DOHH2 (cell line): ENCODE measurements at regions not wholly inside any gene's neighbourhood (a gene's known extent, or its start where the extent isn't known, plus 50 kb on each side); places are given as distances from the start of the nearest gene placed in this dataset.

ENCODE experiments used
- H3F3A ChIP-seq: fragments of 200-600 bp; sonication (generic), shearing (Covaris generic); 2 replicates; pipeline ENCODE4 v1.6.0; 2016; ENCODE audit warnings: antibody characterized with exemption, mild to moderate bottlenecking; ENCODE audit not compliant: control insufficient read depth, insufficient read depth
- H3K27ac ChIP-seq: fragments of 200-600 bp; sonication (generic); 2 replicates; pipeline ENCODE4 v1.5.1; 2014; ENCODE audit warnings: low read depth, mild to moderate bottlenecking, low read length, moderate library complexity
- H3K27me3 ChIP-seq: fragments of 200-600 bp; sonication (generic); 2 replicates; pipeline ENCODE4 v1.6.1; 2014; ENCODE audit warnings: mild to moderate bottlenecking, low read length, mixed read lengths; ENCODE audit not compliant: control insufficient read depth
- H3K36me3 ChIP-seq: fragments of 200-600 bp; sonication (generic); 2 replicates; pipeline ENCODE4 v1.6.1; 2014; ENCODE audit warnings: mild to moderate bottlenecking, low read length, moderate library complexity, mixed read lengths; ENCODE audit not compliant: control insufficient read depth
- H3K4me1 ChIP-seq: fragments of 200-600 bp; sonication (generic); 2 replicates; pipeline ENCODE4 v1.6.1; 2014; ENCODE audit warnings: mild to moderate bottlenecking, low read length, mixed read lengths; ENCODE audit not compliant: control insufficient read depth
- H3K4me2 ChIP-seq: fragments of 200-600 bp; sonication (generic); 2 replicates; pipeline ENCODE4 v1.6.0; 2014; ENCODE audit warnings: mild to moderate bottlenecking, low read length, moderate library complexity
- H3K4me3 ChIP-seq: fragments of 200-600 bp; sonication (generic); 2 replicates; pipeline ENCODE4 v1.5.1; 2014; ENCODE audit warnings: mild to moderate bottlenecking, low read length, mixed read lengths
- H3K79me2 ChIP-seq: fragments of 200-600 bp; sonication (generic); 2 replicates; pipeline ENCODE4 v1.6.1; 2014; ENCODE audit warnings: mild to moderate bottlenecking, low read length, mixed read lengths; ENCODE audit not compliant: control insufficient read depth
- H3K9me2 ChIP-seq: fragments of 200-600 bp; sonication (generic); replicated peaks from 2 replicates; pipeline ENCODE4 v1.6.1; 2014; ENCODE audit warnings: mild to moderate bottlenecking, low read length, mixed read lengths; ENCODE audit not compliant: control insufficient read depth
- H3K9me3 ChIP-seq: fragments of 200-600 bp; sonication (generic); 2 replicates; pipeline ENCODE4 v1.6.1; 2014; ENCODE audit warnings: antibody characterized with exemption, low read length, mixed read lengths; ENCODE audit not compliant: control insufficient read depth, insufficient read depth
- H4K20me1 ChIP-seq: fragments of 200-600 bp; sonication (generic); 2 replicates; pipeline ENCODE4 v1.6.0; 2014; ENCODE audit warnings: low read depth, mild to moderate bottlenecking, antibody characterized with exemption, low read length, moderate library complexity; ENCODE audit not compliant: control insufficient read depth, insufficient read depth
- EZH2phosphoT487 ChIP-seq: fragments of 200-600 bp; sonication (generic); IDR thresholded peaks from 2 replicates; pipeline ENCODE4 v1.6.1; 2017; ENCODE audit warnings: borderline replicate concordance, mild to moderate bottlenecking, antibody characterized with exemption, low read length, moderate library complexity, mixed read lengths
- TF ChIP-seq, protein P1 (sequence below): fragments of 200-600 bp; sonication (generic); IDR thresholded peaks from one replicate; pipeline ENCODE4 v1.5.1; 2014; ENCODE audit warnings: antibody characterized with exemption, mild to moderate bottlenecking, low read depth, low read length; ENCODE audit not compliant: poor library complexity, severe bottlenecking

DNA sequence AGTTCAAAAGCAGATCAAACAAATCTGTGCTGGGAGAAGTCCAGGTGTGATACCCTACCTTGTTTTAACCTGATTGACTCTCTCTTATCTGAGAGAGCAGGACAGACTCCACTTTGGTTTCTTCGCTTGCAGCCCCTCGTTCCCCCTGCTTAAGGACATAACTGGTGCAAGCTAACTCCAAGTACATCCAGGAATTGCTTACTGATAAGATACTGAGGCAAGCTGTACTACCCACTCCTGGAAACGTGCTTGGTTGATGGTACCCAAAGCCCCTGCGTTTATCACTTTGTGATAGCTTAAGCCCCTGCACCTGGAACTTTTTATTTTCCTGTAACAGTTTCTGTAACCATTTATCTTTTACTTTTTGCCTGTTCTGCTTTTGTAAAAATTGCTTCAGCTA lies 157.0 kb upstream of the OLIG3 start:
- no peak overlapping the region for H3K4me3 ChIP-seq
- H3K9me3 ChIP-seq = peaks cover 20% of the 10 kb centered on the region
- H3F3A ChIP-seq = no peaks in the 10 kb centered on the region
- no peaks in the 10 kb centered on the region for H3K79me2 ChIP-seq
- H3K27ac ChIP-seq = no peak overlapping the region
- H3K4me1 ChIP-seq = no peaks in the 10 kb centered on the region
- H3K9me2 ChIP-seq = no peaks in the 10 kb centered on the region
- no peaks in the 10 kb centered on the region for H3K36me3 ChIP-seq
- no peak overlapping the region for H3K4me2 ChIP-seq
- H3K27me3 ChIP-seq = no peaks in the 10 kb centered on the region
- no peaks in the 10 kb centered on the region for H4K20me1 ChIP-seq
- TF ChIP-seq EZH2phosphoT487 = no peak
- TF ChIP-seq, protein P1, sequence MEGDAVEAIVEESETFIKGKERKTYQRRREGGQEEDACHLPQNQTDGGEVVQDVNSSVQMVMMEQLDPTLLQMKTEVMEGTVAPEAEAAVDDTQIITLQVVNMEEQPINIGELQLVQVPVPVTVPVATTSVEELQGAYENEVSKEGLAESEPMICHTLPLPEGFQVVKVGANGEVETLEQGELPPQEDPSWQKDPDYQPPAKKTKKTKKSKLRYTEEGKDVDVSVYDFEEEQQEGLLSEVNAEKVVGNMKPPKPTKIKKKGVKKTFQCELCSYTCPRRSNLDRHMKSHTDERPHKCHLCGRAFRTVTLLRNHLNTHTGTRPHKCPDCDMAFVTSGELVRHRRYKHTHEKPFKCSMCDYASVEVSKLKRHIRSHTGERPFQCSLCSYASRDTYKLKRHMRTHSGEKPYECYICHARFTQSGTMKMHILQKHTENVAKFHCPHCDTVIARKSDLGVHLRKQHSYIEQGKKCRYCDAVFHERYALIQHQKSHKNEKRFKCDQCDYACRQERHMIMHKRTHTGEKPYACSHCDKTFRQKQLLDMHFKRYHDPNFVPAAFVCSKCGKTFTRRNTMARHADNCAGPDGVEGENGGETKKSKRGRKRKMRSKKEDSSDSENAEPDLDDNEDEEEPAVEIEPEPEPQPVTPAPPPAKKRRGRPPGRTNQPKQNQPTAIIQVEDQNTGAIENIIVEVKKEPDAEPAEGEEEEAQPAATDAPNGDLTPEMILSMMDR = no peak

DNA sequence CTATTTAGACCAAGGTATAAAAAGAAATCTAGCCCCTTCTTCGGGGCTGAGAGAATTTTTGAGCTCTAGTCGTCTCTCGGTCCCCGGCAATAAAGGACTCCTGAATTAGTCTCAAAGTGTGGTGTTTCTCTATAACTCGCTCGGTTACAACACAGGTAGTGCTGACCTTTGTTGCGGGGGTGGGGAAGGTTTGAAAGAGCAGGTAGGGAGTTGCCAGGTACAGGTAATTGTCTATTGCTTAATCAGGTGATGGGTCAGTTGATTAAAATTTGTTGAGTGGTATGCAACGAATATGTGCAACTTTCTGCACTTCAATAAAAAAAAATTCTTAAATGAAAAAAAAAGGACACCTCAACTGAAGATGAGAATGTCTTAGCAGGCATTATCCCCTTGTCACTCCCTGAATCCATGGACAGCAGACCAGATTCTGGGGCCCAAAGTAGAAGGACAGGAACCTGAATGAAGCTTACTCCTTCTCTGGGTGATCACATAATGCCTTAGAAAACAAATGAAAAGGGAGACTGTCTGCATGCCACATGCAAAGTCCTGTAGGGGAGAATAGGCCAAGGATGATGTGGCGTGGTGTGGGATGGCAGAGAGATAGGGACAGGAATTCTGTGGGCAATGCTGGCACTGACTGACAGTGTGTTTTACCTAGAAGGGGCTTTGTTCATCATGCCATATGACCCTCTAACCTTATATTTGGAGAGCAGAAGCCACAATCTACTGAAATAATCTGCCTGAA lies 157.6 kb upstream of the OLIG3 start:
- Histone ChIP-seq H3K27ac (no peak overlapping the region), H4K20me1 (no peaks in the 10 kb centered on the region), H3K9me2 (no peaks in the 10 kb centered on the region), H3K4me2 (no peak overlapping the region), H3K9me3 (peaks cover 20% of the 10 kb centered on the region), H3K79me2 (no peaks in the 10 kb centered on the region), H3K4me3 (no peak overlapping the region), H3F3A (no peaks in the 10 kb centered on the region), H3K4me1 (no peaks in the 10 kb centered on the region), H3K27me3 (no peaks in the 10 kb centered on the region), H3K36me3 (no peaks in the 10 kb centered on the region)
- TF ChIP-seq EZH2phosphoT487 = no peak
- TF ChIP-seq, protein P1 = no peak

DNA sequence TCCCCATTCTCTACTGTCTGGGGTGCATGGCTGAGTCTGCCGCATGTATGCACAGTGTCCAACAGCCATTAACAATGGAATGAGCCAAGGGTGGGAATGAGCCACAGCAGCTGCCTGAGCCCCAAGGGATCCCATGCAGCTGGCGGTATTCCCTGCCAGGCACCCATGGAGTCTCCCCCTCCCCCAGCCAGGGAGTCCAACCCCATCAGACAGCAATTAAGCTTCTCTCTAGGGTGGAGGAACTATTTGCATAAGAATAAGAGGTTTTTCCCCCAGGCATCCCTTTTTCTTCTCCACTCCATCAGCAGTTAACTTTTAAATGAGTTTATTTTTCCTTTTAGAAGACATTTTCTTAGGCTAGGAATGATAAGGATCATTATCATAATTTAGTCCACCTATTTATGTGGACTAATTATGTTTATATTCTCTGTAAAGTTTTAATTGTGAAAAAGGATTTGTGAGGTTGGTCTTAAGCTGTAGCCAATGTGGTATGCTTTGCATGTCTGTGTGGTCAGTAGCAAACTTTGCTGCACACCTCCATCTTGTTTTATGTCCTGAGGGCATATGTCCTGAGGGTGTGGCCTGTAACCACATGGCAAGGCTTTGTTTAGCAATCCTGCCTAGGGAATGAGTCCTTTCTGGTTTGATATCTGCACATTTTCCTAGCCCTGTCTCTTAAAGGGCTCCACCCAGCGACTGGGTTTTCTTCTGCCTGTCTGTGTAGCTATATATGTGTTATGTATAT lies 158.9 kb upstream of the OLIG3 start:
- no peak overlapping the region for H3K4me2 ChIP-seq
- H3K9me2 ChIP-seq = no peaks in the 10 kb centered on the region
- TF ChIP-seq EZH2phosphoT487 = no peak
- TF ChIP-seq, protein P1 = no peak
- no peak overlapping the region for H3K27ac ChIP-seq
- H3K4me1 ChIP-seq = no peaks in the 10 kb centered on the region
- no peaks in the 10 kb centered on the region for H4K20me1 ChIP-seq
- no peaks in the 10 kb centered on the region for H3K79me2 ChIP-seq
- H3F3A ChIP-seq = no peaks in the 10 kb centered on the region
- no peak overlapping the region for H3K4me3 ChIP-seq
- H3K27me3 ChIP-seq = no peaks in the 10 kb centered on the region
- no peaks in the 10 kb centered on the region for H3K36me3 ChIP-seq
- H3K9me3 ChIP-seq = peaks cover 20% of the 10 kb centered on the region
